HL-60 (cell line): ENCODE measurements at regions not wholly inside any gene's neighbourhood (a gene's known extent, or its start where the extent isn't known, plus 50 kb on each side); places are given as distances from the start of the nearest gene placed in this dataset.

Experiments
- GABPA ChIP-seq: IDR thresholded peaks from 2 replicates; pipeline ENCODE4 v1.6.1; 2012; ENCODE audit warnings: low read depth
- POLR2AphosphoS5 ChIP-seq: IDR thresholded peaks from 2 replicates; pipeline ENCODE4 v1.6.1; 2012; ENCODE audit warnings: low read depth
- TF ChIP-seq, protein P1 (sequence below): IDR thresholded peaks from one replicate; pipeline ENCODE4 v1.5.1; 2011; ENCODE audit warnings: low read length, control low read depth, inconsistent platforms; ENCODE audit not compliant: insufficient read depth
- TF ChIP-seq, protein P2 (sequence below): IDR thresholded peaks from 2 replicates; pipeline ENCODE4 v1.6.1; 2012; ENCODE audit warnings: low read depth; ENCODE audit not compliant: insufficient replicate concordance

DNA sequence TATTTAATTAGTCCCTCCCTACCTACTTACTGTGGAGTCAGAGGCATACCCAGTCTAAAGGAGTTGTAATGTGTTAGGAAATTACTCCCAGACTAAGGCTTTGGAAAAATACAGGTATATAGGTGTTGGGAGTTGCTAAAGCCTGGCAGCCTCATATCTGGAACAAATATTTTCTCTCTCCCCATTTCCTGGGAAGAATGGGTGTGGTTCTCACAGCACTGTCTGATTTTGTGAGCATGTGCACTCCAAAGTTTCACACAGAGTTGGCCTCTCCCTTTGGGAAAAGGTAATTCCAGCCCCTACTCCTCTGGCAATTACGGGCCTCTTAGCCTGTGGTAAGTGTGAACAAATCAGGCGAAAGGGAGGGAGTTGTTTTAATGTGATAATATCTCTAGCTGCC is 187.0 kb downstream of the MID1IP1 start:
- TF ChIP-seq, protein P1, sequence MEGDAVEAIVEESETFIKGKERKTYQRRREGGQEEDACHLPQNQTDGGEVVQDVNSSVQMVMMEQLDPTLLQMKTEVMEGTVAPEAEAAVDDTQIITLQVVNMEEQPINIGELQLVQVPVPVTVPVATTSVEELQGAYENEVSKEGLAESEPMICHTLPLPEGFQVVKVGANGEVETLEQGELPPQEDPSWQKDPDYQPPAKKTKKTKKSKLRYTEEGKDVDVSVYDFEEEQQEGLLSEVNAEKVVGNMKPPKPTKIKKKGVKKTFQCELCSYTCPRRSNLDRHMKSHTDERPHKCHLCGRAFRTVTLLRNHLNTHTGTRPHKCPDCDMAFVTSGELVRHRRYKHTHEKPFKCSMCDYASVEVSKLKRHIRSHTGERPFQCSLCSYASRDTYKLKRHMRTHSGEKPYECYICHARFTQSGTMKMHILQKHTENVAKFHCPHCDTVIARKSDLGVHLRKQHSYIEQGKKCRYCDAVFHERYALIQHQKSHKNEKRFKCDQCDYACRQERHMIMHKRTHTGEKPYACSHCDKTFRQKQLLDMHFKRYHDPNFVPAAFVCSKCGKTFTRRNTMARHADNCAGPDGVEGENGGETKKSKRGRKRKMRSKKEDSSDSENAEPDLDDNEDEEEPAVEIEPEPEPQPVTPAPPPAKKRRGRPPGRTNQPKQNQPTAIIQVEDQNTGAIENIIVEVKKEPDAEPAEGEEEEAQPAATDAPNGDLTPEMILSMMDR: no peak
- no peak for TF ChIP-seq POLR2AphosphoS5
- TF ChIP-seq GABPA: no peak
- TF ChIP-seq, protein P2, sequence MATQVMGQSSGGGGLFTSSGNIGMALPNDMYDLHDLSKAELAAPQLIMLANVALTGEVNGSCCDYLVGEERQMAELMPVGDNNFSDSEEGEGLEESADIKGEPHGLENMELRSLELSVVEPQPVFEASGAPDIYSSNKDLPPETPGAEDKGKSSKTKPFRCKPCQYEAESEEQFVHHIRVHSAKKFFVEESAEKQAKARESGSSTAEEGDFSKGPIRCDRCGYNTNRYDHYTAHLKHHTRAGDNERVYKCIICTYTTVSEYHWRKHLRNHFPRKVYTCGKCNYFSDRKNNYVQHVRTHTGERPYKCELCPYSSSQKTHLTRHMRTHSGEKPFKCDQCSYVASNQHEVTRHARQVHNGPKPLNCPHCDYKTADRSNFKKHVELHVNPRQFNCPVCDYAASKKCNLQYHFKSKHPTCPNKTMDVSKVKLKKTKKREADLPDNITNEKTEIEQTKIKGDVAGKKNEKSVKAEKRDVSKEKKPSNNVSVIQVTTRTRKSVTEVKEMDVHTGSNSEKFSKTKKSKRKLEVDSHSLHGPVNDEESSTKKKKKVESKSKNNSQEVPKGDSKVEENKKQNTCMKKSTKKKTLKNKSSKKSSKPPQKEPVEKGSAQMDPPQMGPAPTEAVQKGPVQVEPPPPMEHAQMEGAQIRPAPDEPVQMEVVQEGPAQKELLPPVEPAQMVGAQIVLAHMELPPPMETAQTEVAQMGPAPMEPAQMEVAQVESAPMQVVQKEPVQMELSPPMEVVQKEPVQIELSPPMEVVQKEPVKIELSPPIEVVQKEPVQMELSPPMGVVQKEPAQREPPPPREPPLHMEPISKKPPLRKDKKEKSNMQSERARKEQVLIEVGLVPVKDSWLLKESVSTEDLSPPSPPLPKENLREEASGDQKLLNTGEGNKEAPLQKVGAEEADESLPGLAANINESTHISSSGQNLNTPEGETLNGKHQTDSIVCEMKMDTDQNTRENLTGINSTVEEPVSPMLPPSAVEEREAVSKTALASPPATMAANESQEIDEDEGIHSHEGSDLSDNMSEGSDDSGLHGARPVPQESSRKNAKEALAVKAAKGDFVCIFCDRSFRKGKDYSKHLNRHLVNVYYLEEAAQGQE: no peak
